ENCODE measurements at regions not wholly inside any gene's neighbourhood (a gene's known extent, or its start where the extent isn't known, plus 50 kb on each side); places are given as distances from the start of the nearest gene placed in this dataset.

- DNase-seq (peak; percentile 42 to 75), FAIRE-seq (no peak)
- peak overlapping the region in 1 of 3 donors; percentile 26 for H3K27ac ChIP-seq (ENCODE audit: low read depth in 1 of 3, low read length in 2 of 3)
- H3K4me3 ChIP-seq (ENCODE audit: low read depth in 1 of 3, low read length in 3 of 3), result no peak overlapping the region
- no peaks in the 10 kb centered on the region for H3K9me3 ChIP-seq (ENCODE audit: control insufficient read depth in 2 of 2, insufficient read depth in 1 of 2, low read depth in 1 of 2, low read length in 1 of 2)
- H3K27me3 ChIP-seq (ENCODE audit: control insufficient read depth in 3 of 3, insufficient read depth in 3 of 3, low read length in 3 of 3), result no peaks in the 10 kb centered on the region
- no peaks in the 10 kb centered on the region for H3K36me3 ChIP-seq (ENCODE audit: control insufficient read depth in 3 of 3, insufficient read depth in 2 of 3, low read depth in 1 of 3, low read length in 3 of 3)
- WGBS, 3 donors, result 25 to 65% (median 36%) methylated on average over 7 of the region's 7 CpGs
- peaks cover 0 to 11% (median 0%) of the 10 kb centered on the region in 3 donors for H3K4me1 ChIP-seq (ENCODE audit: control insufficient read depth in 3 of 3, insufficient read depth in 2 of 3, low read depth in 1 of 3, low read length in 2 of 3)
These were observed 200.5 kb downstream of the FGF9 start for GRCh38 chr13:21871382-21871781.

- no peaks in the 10 kb centered on the region for H3K36me3 ChIP-seq (ENCODE audit: control insufficient read depth in 3 of 3, insufficient read depth in 2 of 3, low read depth in 1 of 3, low read length in 3 of 3)
- no peak for FAIRE-seq
- H3K4me3 ChIP-seq (ENCODE audit: low read depth in 1 of 3, low read length in 3 of 3), result no peak overlapping the region
- H3K27ac ChIP-seq (ENCODE audit: low read depth in 1 of 3, low read length in 2 of 3), result no peak overlapping the region
- 45 to 62% (median 52%) methylated on average over 5 of the region's 5 CpGs for WGBS, 3 donors
- no peaks in the 10 kb centered on the region for H3K27me3 ChIP-seq (ENCODE audit: control insufficient read depth in 3 of 3, insufficient read depth in 3 of 3, low read length in 3 of 3)
- H3K9me3 ChIP-seq (ENCODE audit: control insufficient read depth in 2 of 2, insufficient read depth in 1 of 2, low read depth in 1 of 2, low read length in 1 of 2), result no peaks in the 10 kb centered on the region
- peaks cover 0 to 11% (median 0%) of the 10 kb centered on the region in 3 donors for H3K4me1 ChIP-seq (ENCODE audit: control insufficient read depth in 3 of 3, insufficient read depth in 2 of 3, low read depth in 1 of 3, low read length in 2 of 3)
- DNase-seq, result no peak
These were observed 201.0 kb downstream of the FGF9 start for GRCh38 chr13:21871919-21872318.

GRCh38 chr13:21872795-21873194, 201.9 kb downstream of the FGF9 start:
- Histone ChIP-seq H3K9me3 (ENCODE audit: control insufficient read depth in 2 of 2, insufficient read depth in 1 of 2, low read depth in 1 of 2, low read length in 1 of 2) (no peaks in the 10 kb centered on the region), H3K4me1 (ENCODE audit: control insufficient read depth in 3 of 3, insufficient read depth in 2 of 3, low read depth in 1 of 3, low read length in 2 of 3) (peaks cover 0 to 11% (median 0%) of the 10 kb centered on the region in 3 donors), H3K27me3 (ENCODE audit: control insufficient read depth in 3 of 3, insufficient read depth in 3 of 3, low read length in 3 of 3) (no peaks in the 10 kb centered on the region), H3K27ac (ENCODE audit: low read depth in 1 of 3, low read length in 2 of 3) (no peak overlapping the region), H3K36me3 (ENCODE audit: control insufficient read depth in 3 of 3, insufficient read depth in 2 of 3, low read depth in 1 of 3, low read length in 3 of 3) (no peaks in the 10 kb centered on the region), H3K4me3 (ENCODE audit: low read depth in 1 of 3, low read length in 3 of 3) (no peak overlapping the region)
- FAIRE-seq (no peak), DNase-seq (no peak)
- WGBS, 3 donors, result 65 to 87% (median 71%) methylated on average over 5 of the region's 5 CpGs

GRCh38 chr13:21875116-21875515, 204.2 kb downstream of the FGF9 start:
- DNase-seq (no peak), FAIRE-seq (no peak)
- Histone ChIP-seq H3K36me3 (ENCODE audit: control insufficient read depth in 3 of 3, insufficient read depth in 2 of 3, low read depth in 1 of 3, low read length in 3 of 3) (no peaks in the 10 kb centered on the region), H3K27ac (ENCODE audit: low read depth in 1 of 3, low read length in 2 of 3) (no peak overlapping the region), H3K9me3 (ENCODE audit: control insufficient read depth in 2 of 2, insufficient read depth in 1 of 2, low read depth in 1 of 2, low read length in 1 of 2) (no peaks in the 10 kb centered on the region), H3K4me3 (ENCODE audit: low read depth in 1 of 3, low read length in 3 of 3) (no peak overlapping the region), H3K27me3 (ENCODE audit: control insufficient read depth in 3 of 3, insufficient read depth in 3 of 3, low read length in 3 of 3) (no peaks in the 10 kb centered on the region), H3K4me1 (ENCODE audit: control insufficient read depth in 3 of 3, insufficient read depth in 2 of 3, low read depth in 1 of 3, low read length in 2 of 3) (peaks cover 0 to 11% (median 0%) of the 10 kb centered on the region in 3 donors)
- 62 to 69% (median 68%) methylated on average over 9 of the region's 9 CpGs for WGBS, 3 donors

- no peaks in the 10 kb centered on the region for H3K36me3 ChIP-seq (ENCODE audit: control insufficient read depth in 3 of 3, insufficient read depth in 2 of 3, low read depth in 1 of 3, low read length in 3 of 3)
- 81 to 85% (median 81%) methylated on average over 8 of the region's 8 CpGs for WGBS, 3 donors
- H3K4me3 ChIP-seq (ENCODE audit: low read depth in 1 of 3, low read length in 3 of 3), result no peak overlapping the region
- H3K9me3 ChIP-seq (ENCODE audit: control insufficient read depth in 2 of 2, insufficient read depth in 1 of 2, low read depth in 1 of 2, low read length in 1 of 2), result no peaks in the 10 kb centered on the region
- no peak for FAIRE-seq
- H3K4me1 ChIP-seq (ENCODE audit: control insufficient read depth in 3 of 3, insufficient read depth in 2 of 3, low read depth in 1 of 3, low read length in 2 of 3), result peaks cover 0 to 5% (median 0%) of the 10 kb centered on the region in 3 donors
- H3K27ac ChIP-seq (ENCODE audit: low read depth in 1 of 3, low read length in 2 of 3), result no peak overlapping the region
- H3K27me3 ChIP-seq (ENCODE audit: control insufficient read depth in 3 of 3, insufficient read depth in 3 of 3, low read length in 3 of 3), result no peaks in the 10 kb centered on the region
- peak in 1 of 2 donors; percentile 31 for DNase-seq
These were observed 208.5 kb downstream of the FGF9 start for GRCh38 chr13:21879263-21879914.

GRCh38 chr13:21882766-21883165, 211.9 kb downstream of the FGF9 start:
- Histone ChIP-seq H3K9me3 (ENCODE audit: control insufficient read depth in 2 of 2, insufficient read depth in 1 of 2, low read depth in 1 of 2, low read length in 1 of 2) (no peaks in the 10 kb centered on the region), H3K36me3 (ENCODE audit: control insufficient read depth in 3 of 3, insufficient read depth in 2 of 3, low read depth in 1 of 3, low read length in 3 of 3) (no peaks in the 10 kb centered on the region), H3K4me3 (ENCODE audit: low read depth in 1 of 3, low read length in 3 of 3) (no peak overlapping the region), H3K27ac (ENCODE audit: low read depth in 1 of 3, low read length in 2 of 3) (no peak overlapping the region), H3K27me3 (ENCODE audit: control insufficient read depth in 3 of 3, insufficient read depth in 3 of 3, low read length in 3 of 3) (no peaks in the 10 kb centered on the region), H3K4me1 (ENCODE audit: control insufficient read depth in 3 of 3, insufficient read depth in 2 of 3, low read depth in 1 of 3, low read length in 2 of 3) (peaks cover 0 to 5% (median 0%) of the 10 kb centered on the region in 3 donors)
- WGBS, 3 donors, result 85 to 92% (median 87%) methylated on average over 9 of the region's 9 CpGs
- no peak for DNase-seq
- no peak for FAIRE-seq

GRCh38 chr13:21883713-21884112, 212.8 kb downstream of the FGF9 start:
- H3K4me3 ChIP-seq (ENCODE audit: low read depth in 1 of 3, low read length in 3 of 3), result no peak overlapping the region
- H3K27me3 ChIP-seq (ENCODE audit: control insufficient read depth in 3 of 3, insufficient read depth in 3 of 3, low read length in 3 of 3), result no peaks in the 10 kb centered on the region
- no peaks in the 10 kb centered on the region for H3K36me3 ChIP-seq (ENCODE audit: control insufficient read depth in 3 of 3, insufficient read depth in 2 of 3, low read depth in 1 of 3, low read length in 3 of 3)
- DNase-seq, result peak in 1 of 2 donors; percentile 45
- no peak overlapping the region for H3K27ac ChIP-seq (ENCODE audit: low read depth in 1 of 3, low read length in 2 of 3)
- no peaks in the 10 kb centered on the region for H3K9me3 ChIP-seq (ENCODE audit: control insufficient read depth in 2 of 2, insufficient read depth in 1 of 2, low read depth in 1 of 2, low read length in 1 of 2)
- no peak for FAIRE-seq
- peaks cover 0 to 5% (median 0%) of the 10 kb centered on the region in 3 donors for H3K4me1 ChIP-seq (ENCODE audit: control insufficient read depth in 3 of 3, insufficient read depth in 2 of 3, low read depth in 1 of 3, low read length in 2 of 3)
- whole genome bisulfite sequencing, 3 donors, result 12 to 58% (median 46%) methylated on average over 1 of the region's 1 CpG

GRCh38 chr13:21884299-21884909, 213.5 kb downstream of the FGF9 start:
- H3K4me3 ChIP-seq (ENCODE audit: low read depth in 1 of 3, low read length in 3 of 3), result no peak overlapping the region
- 58 to 65% (median 59%) methylated on average over 5 of the region's 5 CpGs for WGBS, 3 donors
- FAIRE-seq (no peak), DNase-seq (no peak)
- H3K36me3 ChIP-seq (ENCODE audit: control insufficient read depth in 3 of 3, insufficient read depth in 2 of 3, low read depth in 1 of 3, low read length in 3 of 3), result no peaks in the 10 kb centered on the region
- H3K27ac ChIP-seq (ENCODE audit: low read depth in 1 of 3, low read length in 2 of 3), result no peak overlapping the region
- H3K27me3 ChIP-seq (ENCODE audit: control insufficient read depth in 3 of 3, insufficient read depth in 3 of 3, low read length in 3 of 3), result no peaks in the 10 kb centered on the region
- H3K9me3 ChIP-seq (ENCODE audit: control insufficient read depth in 2 of 2, insufficient read depth in 1 of 2, low read depth in 1 of 2, low read length in 1 of 2), result no peaks in the 10 kb centered on the region
- peaks cover 0 to 5% (median 0%) of the 10 kb centered on the region in 3 donors for H3K4me1 ChIP-seq (ENCODE audit: control insufficient read depth in 3 of 3, insufficient read depth in 2 of 3, low read depth in 1 of 3, low read length in 2 of 3)

Data from small intestine (tissue), 7 donors.